OCI-LY3 (cell line): ENCODE measurements at regions not wholly inside any gene's neighbourhood (a gene's known extent, or its start where the extent isn't known, plus 50 kb on each side); places are given as distances from the start of the nearest gene placed in this dataset.

Experiments used
- H2AFZ ChIP-seq: fragments of 200-600, 300-600 bp; shearing (Covaris generic); 2 replicates; pipeline ENCODE4 v1.6.0; 2014; ENCODE audit warnings: antibody characterized with exemption, low read depth, low read length
- H3K27ac ChIP-seq: fragments of 200-600, 300-600 bp; sonication (generic); 2 replicates; pipeline ENCODE4 v1.5.1; 2014; ENCODE audit warnings: mild to moderate bottlenecking, low read length, moderate library complexity, mixed read lengths
- H3K27me3 ChIP-seq: fragments of 200-600, 300-600 bp; sonication (generic); 2 replicates; pipeline ENCODE4 v1.6.1; 2014; ENCODE audit warnings: low read depth, low read length, mixed read lengths
- H3K36me3 ChIP-seq: fragments of 200-600, 300-600 bp; sonication (generic); replicated peaks from 2 replicates; pipeline ENCODE3; 2014; ENCODE audit warnings: low read depth, low read length, mixed read lengths
- H3K4me1 ChIP-seq: fragments of 300-600, 200-600 bp; sonication (generic); 2 replicates; pipeline ENCODE4 v1.6.1; 2014; ENCODE audit warnings: low read length, mixed read lengths
- H3K4me2 ChIP-seq: fragments of 200-600, 300-600 bp; sonication (generic); 2 replicates; pipeline ENCODE4 v1.6.1; 2014; ENCODE audit warnings: low read length, mixed read lengths
- H3K4me3 ChIP-seq: fragments of 300-600, 200-600 bp; sonication (generic); 2 replicates; pipeline ENCODE4 v1.5.1; 2014; ENCODE audit warnings: antibody characterized with exemption, mild to moderate bottlenecking, low read length, moderate library complexity
- H3K79me2 ChIP-seq: fragments of 300-600, 200-600 bp; shearing (Covaris generic); 2 replicates; pipeline ENCODE4 v1.6.1; 2014; ENCODE audit warnings: mild to moderate bottlenecking, low read length, mixed read lengths
- H3K9ac ChIP-seq: fragments of 300-600, 200-600 bp; shearing (Covaris generic); 2 replicates; pipeline ENCODE4 v1.6.0; 2014; ENCODE audit warnings: mild to moderate bottlenecking, low read length, moderate library complexity
- H3K9me3 ChIP-seq: fragments of 200-600, 300-600 bp; shearing (Covaris generic); 2 replicates; pipeline ENCODE4 v1.6.1; 2014; ENCODE audit warnings: low read length, mixed read lengths; ENCODE audit not compliant: insufficient read depth
- H4K20me1 ChIP-seq: fragments of 200-600, 300-600 bp; sonication (generic); 2 replicates; pipeline ENCODE4 v1.6.1; 2016; ENCODE audit warnings: low read length, mixed read lengths; ENCODE audit not compliant: insufficient read depth
- EZH2phosphoT487 ChIP-seq: fragments of 200-600 bp; shearing (Covaris generic); IDR thresholded peaks from 2 replicates; pipeline ENCODE4 v1.6.1; 2018; ENCODE audit warnings: antibody characterized with exemption, mixed run types, low read depth
- TF ChIP-seq, protein P1 (sequence below): fragments of 200-600, 300-600 bp; sonication (generic); IDR thresholded peaks from 2 replicates; pipeline ENCODE4 v1.5.1; 2014; ENCODE audit warnings: antibody characterized with exemption, low read length, low read depth

DNA sequence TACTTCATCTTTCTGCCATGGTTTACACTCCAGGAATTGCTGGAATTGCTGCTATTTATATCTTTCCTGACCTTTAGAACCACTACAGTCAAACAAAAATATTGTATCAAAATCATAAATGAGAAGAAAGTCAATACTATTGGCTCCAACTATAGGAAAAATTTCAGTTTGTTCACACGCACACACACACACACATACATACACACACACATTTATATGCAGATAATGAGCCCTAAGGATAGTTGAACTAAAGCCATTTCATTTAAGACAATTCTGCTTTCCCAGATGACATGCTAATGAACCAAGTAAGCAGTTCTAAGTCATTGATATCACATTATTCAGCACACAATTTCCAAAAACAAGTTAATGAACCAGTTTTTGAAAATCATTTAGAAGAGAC is 627.3 kb downstream of the PLOD2 start:
- no peak overlapping the region for H3K4me3 ChIP-seq
- H3K36me3 ChIP-seq = no peaks in the 10 kb centered on the region

DNA sequence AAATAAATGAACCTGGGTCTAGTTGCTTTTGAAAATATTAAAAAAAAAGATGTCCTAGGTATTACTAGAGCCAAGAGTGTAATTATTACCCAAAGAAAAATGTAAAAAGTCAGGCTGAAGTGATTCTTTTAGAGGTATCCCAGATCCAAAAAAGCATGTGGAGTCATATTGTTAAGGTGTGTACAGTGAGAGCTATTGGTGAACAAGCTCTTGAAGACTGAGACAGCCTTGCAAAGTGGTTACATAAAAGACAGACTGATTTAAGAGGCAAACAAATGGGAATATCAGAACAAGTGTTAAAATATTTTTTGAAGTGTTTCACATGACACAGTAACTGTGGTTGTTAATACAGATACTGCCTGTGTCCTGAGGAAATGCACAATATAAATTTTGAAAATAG is 624.5 kb downstream of the PLOD2 start:
- Histone ChIP-seq H3K4me1 (no peaks in the 10 kb centered on the region), H3K36me3 (no peaks in the 10 kb centered on the region), H4K20me1 (no peaks in the 10 kb centered on the region), H3K79me2 (no peaks in the 10 kb centered on the region), H3K4me3 (no peak overlapping the region), H3K27ac (no peak overlapping the region), H3K27me3 (no peaks in the 10 kb centered on the region), H2AFZ (no peak overlapping the region), H3K4me2 (no peak overlapping the region), H3K9me3 (no peaks in the 10 kb centered on the region), H3K9ac (no peak overlapping the region)
- no peak for TF ChIP-seq EZH2phosphoT487
- TF ChIP-seq, protein P1, sequence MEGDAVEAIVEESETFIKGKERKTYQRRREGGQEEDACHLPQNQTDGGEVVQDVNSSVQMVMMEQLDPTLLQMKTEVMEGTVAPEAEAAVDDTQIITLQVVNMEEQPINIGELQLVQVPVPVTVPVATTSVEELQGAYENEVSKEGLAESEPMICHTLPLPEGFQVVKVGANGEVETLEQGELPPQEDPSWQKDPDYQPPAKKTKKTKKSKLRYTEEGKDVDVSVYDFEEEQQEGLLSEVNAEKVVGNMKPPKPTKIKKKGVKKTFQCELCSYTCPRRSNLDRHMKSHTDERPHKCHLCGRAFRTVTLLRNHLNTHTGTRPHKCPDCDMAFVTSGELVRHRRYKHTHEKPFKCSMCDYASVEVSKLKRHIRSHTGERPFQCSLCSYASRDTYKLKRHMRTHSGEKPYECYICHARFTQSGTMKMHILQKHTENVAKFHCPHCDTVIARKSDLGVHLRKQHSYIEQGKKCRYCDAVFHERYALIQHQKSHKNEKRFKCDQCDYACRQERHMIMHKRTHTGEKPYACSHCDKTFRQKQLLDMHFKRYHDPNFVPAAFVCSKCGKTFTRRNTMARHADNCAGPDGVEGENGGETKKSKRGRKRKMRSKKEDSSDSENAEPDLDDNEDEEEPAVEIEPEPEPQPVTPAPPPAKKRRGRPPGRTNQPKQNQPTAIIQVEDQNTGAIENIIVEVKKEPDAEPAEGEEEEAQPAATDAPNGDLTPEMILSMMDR = no peak

More for the DNA sequence above, 627.3 kb downstream of the PLOD2 start:
- Histone ChIP-seq H2AFZ (no peak overlapping the region), H3K9ac (no peak overlapping the region), H3K79me2 (no peaks in the 10 kb centered on the region), H3K4me2 (no peak overlapping the region), H3K9me3 (no peaks in the 10 kb centered on the region), H3K27me3 (no peaks in the 10 kb centered on the region), H3K27ac (no peak overlapping the region), H3K4me1 (no peaks in the 10 kb centered on the region), H4K20me1 (no peaks in the 10 kb centered on the region)
- TF ChIP-seq, protein P1 = no peak
- no peak for TF ChIP-seq EZH2phosphoT487

DNA sequence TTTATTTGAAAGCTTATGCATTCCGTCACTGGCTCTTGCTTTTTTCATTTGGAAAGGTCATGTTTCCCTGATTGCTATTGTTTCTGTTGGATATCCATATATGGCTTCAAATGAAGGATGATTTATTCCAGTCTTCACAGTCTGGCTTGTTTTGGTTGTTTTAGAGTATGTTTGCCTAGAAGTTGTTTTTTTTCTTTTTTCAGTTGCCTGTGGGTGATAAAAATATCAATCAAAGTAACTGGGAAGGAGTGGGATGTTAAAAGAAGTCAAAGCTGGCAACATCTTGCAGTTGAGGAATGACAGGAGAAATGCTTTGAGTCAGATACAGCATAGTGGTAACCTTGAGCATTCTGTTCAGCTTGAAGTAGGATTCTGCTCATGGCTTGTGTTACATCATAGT is 610.5 kb downstream of the PLOD2 start:
- H3K36me3 ChIP-seq = no peaks in the 10 kb centered on the region
- H3K79me2 ChIP-seq = no peaks in the 10 kb centered on the region
- H2AFZ ChIP-seq = no peak overlapping the region
- H3K4me1 ChIP-seq = no peaks in the 10 kb centered on the region
- H3K27ac ChIP-seq = no peak overlapping the region
- H3K9me3 ChIP-seq = no peaks in the 10 kb centered on the region
- H3K9ac ChIP-seq = no peak overlapping the region
- H4K20me1 ChIP-seq = no peaks in the 10 kb centered on the region
- no peak overlapping the region for H3K4me3 ChIP-seq
- no peak for TF ChIP-seq EZH2phosphoT487
- TF ChIP-seq, protein P1 = no peak
- no peak overlapping the region for H3K4me2 ChIP-seq
- H3K27me3 ChIP-seq = no peaks in the 10 kb centered on the region

DNA sequence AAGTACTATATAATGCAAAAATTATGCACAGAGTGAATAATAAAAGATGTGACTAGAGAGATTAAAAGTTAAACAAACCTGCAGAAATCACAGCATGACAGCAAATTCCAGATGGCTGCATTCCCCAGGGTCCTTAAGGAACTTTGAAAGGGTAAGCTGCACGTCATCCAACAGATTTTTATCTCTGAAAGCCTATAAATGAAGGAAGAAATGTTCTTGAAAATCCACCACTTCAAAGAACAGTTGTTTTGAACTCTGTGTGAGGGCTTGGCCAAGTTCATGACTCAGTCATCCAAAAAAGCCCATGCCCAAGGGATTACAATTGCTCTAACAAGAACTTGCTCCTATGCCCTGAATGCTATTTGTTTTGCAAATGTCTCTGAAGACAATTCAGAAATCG is 603.6 kb downstream of the PLOD2 start:
- Histone ChIP-seq H2AFZ (no peak overlapping the region), H3K9me3 (no peaks in the 10 kb centered on the region), H3K36me3 (no peaks in the 10 kb centered on the region), H3K4me2 (no peak overlapping the region), H3K27ac (no peak overlapping the region), H3K4me1 (no peaks in the 10 kb centered on the region), H3K4me3 (no peak overlapping the region), H4K20me1 (no peaks in the 10 kb centered on the region), H3K79me2 (no peaks in the 10 kb centered on the region), H3K27me3 (no peaks in the 10 kb centered on the region), H3K9ac (no peak overlapping the region)
- TF ChIP-seq, protein P1 = no peak
- no peak for TF ChIP-seq EZH2phosphoT487
